Caco-2 (cell line): ENCODE measurements at regions not wholly inside any gene's neighbourhood (a gene's known extent, or its start where the extent isn't known, plus 50 kb on each side); places are given as distances from the start of the nearest gene placed in this dataset.

Experiments
- BruUV-seq: library from RNA; stranded (reverse); fragments of 400-500 nt; replicated peaks from 2 replicates; lab custom pipeline; 2021; lab: Mats Ljungman, UMichigan
- CTCF ChIA-PET: fragments of 300-600 bp; sonication (Branson Sonifier 250); formaldehyde crosslinking; loops from one replicate; lab custom pipeline; 2022; ENCODE audit warnings: antibody characterized with exemption; lab: Charles Lee
- POLR2A ChIA-PET: fragments of 300-600 bp; sonication (Branson Sonifier 250); formaldehyde crosslinking; loops from one replicate; lab custom pipeline; 2022; ENCODE audit warnings: antibody characterized with exemption; lab: Charles Lee
- DNase-seq, 2 experiments: peaks; one replicate each; pipeline versions ENCODE4 v3.0.0 to v3.0.0-alpha.2; 2020 to 2022
- H3K27me3 ChIP-seq: replicated peaks from 2 replicates; pipeline ENCODE4 v1.6.0; 2011; ENCODE audit warnings: low read length; ENCODE audit not compliant: control insufficient read depth, insufficient read depth
- H3K36me3 ChIP-seq: 2 replicates; pipeline ENCODE4 v1.5.1; 2011; ENCODE audit warnings: low read length; ENCODE audit not compliant: control insufficient read depth, insufficient read depth
- H3K4me1 ChIP-seq: fragments of 250-450 bp; sonication (Bioruptor Pico); 2 replicates; pipeline ENCODE4 v1.5.1; 2020; ENCODE audit warnings: mild to moderate bottlenecking
- H3K4me3 ChIP-seq: 2 replicates; pipeline ENCODE4 v1.5.1; 2011; ENCODE audit warnings: low read depth, mild to moderate bottlenecking, control low read depth, low read length
- H3K9me3 ChIP-seq: fragments of 250-450 bp; sonication (Bioruptor Pico); 2 replicates; pipeline ENCODE4 v1.5.1; 2020; ENCODE audit warnings: mild to moderate bottlenecking, moderate library complexity
- H3K27ac Mint-ChIP-seq: one replicate; pipeline ENCODE4 v1.8.0; 2022; ENCODE audit warnings: mixed read lengths; ENCODE audit not compliant: unreplicated experiment
- H3K27me3 Mint-ChIP-seq: one replicate; pipeline ENCODE4 v1.8.0; 2022; ENCODE audit warnings: mixed read lengths; ENCODE audit not compliant: insufficient read depth, unreplicated experiment
- H3K36me3 Mint-ChIP-seq: one replicate; pipeline ENCODE4 v1.8.0; 2022; ENCODE audit warnings: mild to moderate bottlenecking, mixed read lengths; ENCODE audit not compliant: insufficient read depth, unreplicated experiment
- H3K4me1 Mint-ChIP-seq: one replicate; pipeline ENCODE4 v1.8.0; 2022; ENCODE audit warnings: low read depth, mixed read lengths; ENCODE audit not compliant: unreplicated experiment
- H3K4me3 Mint-ChIP-seq: one replicate; pipeline ENCODE4 v1.8.0; 2022; ENCODE audit warnings: mild to moderate bottlenecking, moderate library complexity, mixed read lengths; ENCODE audit not compliant: unreplicated experiment
- H3K9me3 Mint-ChIP-seq: one replicate; pipeline ENCODE4 v1.8.0; 2022; ENCODE audit warnings: mixed read lengths; ENCODE audit not compliant: unreplicated experiment
- intact Hi-C: fragments of 100-400 bp; cut with micrococcal nuclease; formaldehyde crosslinking; loops from one replicate; pipeline ENCODE4 v1.10.0; 2022; ENCODE audit not compliant: unreplicated experiment
- TF ChIP-seq, protein P1 (sequence below), 2 experiments: fragments of 200-600 bp in 1 of 2; IDR thresholded peaks; 1 replicate in 1 of 2; 2 replicates in 1 of 2; pipeline versions ENCODE4 v1.5.1 to v1.8.0; 2011 to 2022; ENCODE audit warnings: antibody characterized with exemption in 1 of 2, control low read depth in 1 of 2, inconsistent platforms in 1 of 2, low read depth in 1 of 2, low read length in 1 of 2, mild to moderate bottlenecking in 1 of 2, moderate library complexity in 1 of 2; ENCODE audit not compliant: insufficient read depth in 1 of 2, severe bottlenecking in 1 of 2, unreplicated experiment in 1 of 2

DNA sequence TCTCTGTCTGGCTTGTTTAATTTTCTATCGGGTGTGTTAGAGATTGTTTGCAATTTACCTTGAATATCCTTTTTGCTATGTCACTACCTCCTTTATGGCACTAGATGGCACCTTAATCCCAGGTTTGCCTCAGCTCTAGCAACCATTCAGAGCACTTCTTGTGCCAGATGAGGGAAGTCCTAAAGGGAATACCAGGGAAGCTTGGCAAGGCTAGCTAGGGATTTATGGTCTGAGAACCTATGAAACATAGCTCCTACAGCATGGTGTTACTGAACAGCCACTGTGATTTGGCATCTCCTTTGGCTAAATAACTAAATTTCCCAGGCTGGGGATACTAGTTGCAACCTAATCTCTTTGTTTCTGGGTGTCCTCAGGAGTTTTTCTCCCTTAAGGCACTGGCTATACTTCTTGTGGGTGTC, 69.0 kb upstream of the VOPP1 start:
- Mint-ChIP-seq H3K9me3 (no peaks in the 10 kb centered on the region), H3K27me3 (peaks cover 3% of the 10 kb centered on the region), H3K4me1 (no peaks in the 10 kb centered on the region), H3K36me3 (no peaks in the 10 kb centered on the region), H3K27ac (no peak overlapping the region), H3K4me3 (no peak overlapping the region)
- TF ChIP-seq, protein P1, sequence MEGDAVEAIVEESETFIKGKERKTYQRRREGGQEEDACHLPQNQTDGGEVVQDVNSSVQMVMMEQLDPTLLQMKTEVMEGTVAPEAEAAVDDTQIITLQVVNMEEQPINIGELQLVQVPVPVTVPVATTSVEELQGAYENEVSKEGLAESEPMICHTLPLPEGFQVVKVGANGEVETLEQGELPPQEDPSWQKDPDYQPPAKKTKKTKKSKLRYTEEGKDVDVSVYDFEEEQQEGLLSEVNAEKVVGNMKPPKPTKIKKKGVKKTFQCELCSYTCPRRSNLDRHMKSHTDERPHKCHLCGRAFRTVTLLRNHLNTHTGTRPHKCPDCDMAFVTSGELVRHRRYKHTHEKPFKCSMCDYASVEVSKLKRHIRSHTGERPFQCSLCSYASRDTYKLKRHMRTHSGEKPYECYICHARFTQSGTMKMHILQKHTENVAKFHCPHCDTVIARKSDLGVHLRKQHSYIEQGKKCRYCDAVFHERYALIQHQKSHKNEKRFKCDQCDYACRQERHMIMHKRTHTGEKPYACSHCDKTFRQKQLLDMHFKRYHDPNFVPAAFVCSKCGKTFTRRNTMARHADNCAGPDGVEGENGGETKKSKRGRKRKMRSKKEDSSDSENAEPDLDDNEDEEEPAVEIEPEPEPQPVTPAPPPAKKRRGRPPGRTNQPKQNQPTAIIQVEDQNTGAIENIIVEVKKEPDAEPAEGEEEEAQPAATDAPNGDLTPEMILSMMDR (IDR thresholded peaks at IDR 0.05; ENCODE audit: insufficient read depth in 1 of 2, low read depth in 1 of 2, low read length in 1 of 2, severe bottlenecking in 1 of 2, unreplicated experiment in 1 of 2) = peak; percentile 70 to 81
- Histone ChIP-seq H3K4me1 (no peaks in the 10 kb centered on the region), H3K9me3 (no peaks in the 10 kb centered on the region), H3K27me3 (no peaks in the 10 kb centered on the region), H3K4me3 (no peak overlapping the region), H3K36me3 (no peaks in the 10 kb centered on the region)
- peak; percentile 54 to 59 for DNase-seq
- BruUV-seq = no TSS peak
- ChIA-PET POLR2A (interaction anchor here (0.5 to 0.7 kb wide), 3 partner anchors 324 to 415 kb away, joined by 3 to 7 read pairs (median 6); no protein-coding TSS in a partner anchor), CTCF (interaction anchor here (1.1 to 1.4 kb wide), 5 partner anchors 14 to 421 kb away, joined by 3 to 6 read pairs (median 3); partner anchors contain the start of gene NIPSNAP2)
- intact Hi-C loops = loop anchor here (1.0 to 2.0 kb wide), 3 partner anchors 82 to 433 kb away; partner anchors contain the start of gene NIPSNAP2

GRCh38 chr7:55639640-55640039, 67.3 kb upstream of the VOPP1 start:
- no peaks in the 10 kb centered on the region for H3K4me1 Mint-ChIP-seq
- H3K4me1 ChIP-seq = no peaks in the 10 kb centered on the region
- no peak overlapping the region for H3K27ac Mint-ChIP-seq
- TF ChIP-seq, protein P1 (IDR thresholded peaks at IDR 0.05; ENCODE audit: insufficient read depth in 1 of 2, low read depth in 1 of 2, low read length in 1 of 2, severe bottlenecking in 1 of 2, unreplicated experiment in 1 of 2) = no peak
- no peaks in the 10 kb centered on the region for H3K27me3 ChIP-seq
- ChIA-PET POLR2A (no interaction called here), CTCF (no interaction called here)
- H3K27me3 Mint-ChIP-seq = peaks cover 5% of the 10 kb centered on the region
- H3K9me3 ChIP-seq = no peaks in the 10 kb centered on the region
- no peaks in the 10 kb centered on the region for H3K36me3 Mint-ChIP-seq
- H3K4me3 Mint-ChIP-seq = no peak overlapping the region
- no peak overlapping the region for H3K4me3 ChIP-seq
- H3K9me3 Mint-ChIP-seq = no peaks in the 10 kb centered on the region
- DNase-seq = no peak
- BruUV-seq = no TSS peak
- H3K36me3 ChIP-seq = no peaks in the 10 kb centered on the region
- intact Hi-C loops = loop anchor here (2.0 kb wide), 1 partner anchor 83 kb away; no protein-coding TSS in a partner anchor

- Mint-ChIP-seq H3K9me3 (no peaks in the 10 kb centered on the region), H3K4me3 (no peak overlapping the region), H3K27me3 (no peaks in the 10 kb centered on the region), H3K36me3 (no peaks in the 10 kb centered on the region), H3K4me1 (no peaks in the 10 kb centered on the region), H3K27ac (no peak overlapping the region)
- H3K4me1 ChIP-seq = no peaks in the 10 kb centered on the region
- H3K27me3 ChIP-seq = no peaks in the 10 kb centered on the region
- no peak overlapping the region for H3K4me3 ChIP-seq
- CTCF ChIA-PET = no interaction called here
- intact Hi-C loops = no loop called here
- TF ChIP-seq, protein P1 (IDR thresholded peaks at IDR 0.05; ENCODE audit: insufficient read depth in 1 of 2, low read depth in 1 of 2, low read length in 1 of 2, severe bottlenecking in 1 of 2, unreplicated experiment in 1 of 2) = no peak
- H3K36me3 ChIP-seq = no peaks in the 10 kb centered on the region
- POLR2A ChIA-PET = no interaction called here
- DNase-seq = no peak
- H3K9me3 ChIP-seq = no peaks in the 10 kb centered on the region; the same call in 1 of the 2 replicates
- BruUV-seq = no TSS peak
These were observed 56.9 kb upstream of the VOPP1 start for GRCh38 chr7:55629051-55629677.
